ENCODE measurements at regions not wholly inside any gene's neighbourhood (a gene's known extent, or its start where the extent isn't known, plus 50 kb on each side); places are given as distances from the start of the nearest gene placed in this dataset.

DNA sequence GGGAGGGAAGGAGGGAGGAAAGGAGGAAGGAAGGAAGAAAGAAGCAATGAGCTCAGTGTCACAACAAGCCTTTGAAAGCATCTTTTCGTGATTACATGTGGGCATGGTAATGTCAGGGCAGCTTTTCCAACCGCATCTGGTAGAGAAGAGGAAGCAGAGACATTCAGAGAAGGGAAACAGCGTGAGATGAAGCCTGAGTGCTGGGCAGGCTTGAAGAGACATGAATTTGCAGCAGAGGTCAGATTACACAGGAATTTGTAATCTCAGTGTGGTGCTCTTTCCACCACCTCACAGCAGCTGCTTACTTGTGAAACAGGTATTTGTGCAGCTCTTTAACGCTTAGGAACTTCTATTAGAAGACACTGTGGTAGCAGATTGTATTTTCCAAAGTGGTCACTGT, 289.5 kb upstream of the C11orf87 start:
- TF ChIP-seq, protein P1, sequence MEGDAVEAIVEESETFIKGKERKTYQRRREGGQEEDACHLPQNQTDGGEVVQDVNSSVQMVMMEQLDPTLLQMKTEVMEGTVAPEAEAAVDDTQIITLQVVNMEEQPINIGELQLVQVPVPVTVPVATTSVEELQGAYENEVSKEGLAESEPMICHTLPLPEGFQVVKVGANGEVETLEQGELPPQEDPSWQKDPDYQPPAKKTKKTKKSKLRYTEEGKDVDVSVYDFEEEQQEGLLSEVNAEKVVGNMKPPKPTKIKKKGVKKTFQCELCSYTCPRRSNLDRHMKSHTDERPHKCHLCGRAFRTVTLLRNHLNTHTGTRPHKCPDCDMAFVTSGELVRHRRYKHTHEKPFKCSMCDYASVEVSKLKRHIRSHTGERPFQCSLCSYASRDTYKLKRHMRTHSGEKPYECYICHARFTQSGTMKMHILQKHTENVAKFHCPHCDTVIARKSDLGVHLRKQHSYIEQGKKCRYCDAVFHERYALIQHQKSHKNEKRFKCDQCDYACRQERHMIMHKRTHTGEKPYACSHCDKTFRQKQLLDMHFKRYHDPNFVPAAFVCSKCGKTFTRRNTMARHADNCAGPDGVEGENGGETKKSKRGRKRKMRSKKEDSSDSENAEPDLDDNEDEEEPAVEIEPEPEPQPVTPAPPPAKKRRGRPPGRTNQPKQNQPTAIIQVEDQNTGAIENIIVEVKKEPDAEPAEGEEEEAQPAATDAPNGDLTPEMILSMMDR (IDR thresholded peaks at IDR 0.05) = no peak
- ATAC-seq = no peak
- intact Hi-C loops (cut with DNase I) = no loop called here

GRCh38 chr11:109133159-109133558, 288.8 kb upstream of the C11orf87 start:
- Histone ChIP-seq H3K4me1 (no peaks in the 10 kb centered on the region), H3K27me3 (ENCODE audit: low read depth) (no peaks in the 10 kb centered on the region), H3K4me3 (no peak overlapping the region), H3K36me3 (no peaks in the 10 kb centered on the region), H3K9me3 (no peaks in the 10 kb centered on the region), H3K27ac (no peak overlapping the region)
- TF ChIP-seq, protein P1 (IDR thresholded peaks at IDR 0.05) = no peak
- intact Hi-C loops (cut with DNase I) = no loop called here
- DNase-seq (no peak), ATAC-seq (no peak)

More for the DNA sequence above, 289.5 kb upstream of the C11orf87 start:
- Histone ChIP-seq H3K9me3 (no peaks in the 10 kb centered on the region), H3K27me3 (ENCODE audit: low read depth) (no peaks in the 10 kb centered on the region), H3K4me3 (no peak overlapping the region), H3K4me1 (no peaks in the 10 kb centered on the region), H3K27ac (no peak overlapping the region), H3K36me3 (no peaks in the 10 kb centered on the region)
- DNase-seq = no peak

DNA sequence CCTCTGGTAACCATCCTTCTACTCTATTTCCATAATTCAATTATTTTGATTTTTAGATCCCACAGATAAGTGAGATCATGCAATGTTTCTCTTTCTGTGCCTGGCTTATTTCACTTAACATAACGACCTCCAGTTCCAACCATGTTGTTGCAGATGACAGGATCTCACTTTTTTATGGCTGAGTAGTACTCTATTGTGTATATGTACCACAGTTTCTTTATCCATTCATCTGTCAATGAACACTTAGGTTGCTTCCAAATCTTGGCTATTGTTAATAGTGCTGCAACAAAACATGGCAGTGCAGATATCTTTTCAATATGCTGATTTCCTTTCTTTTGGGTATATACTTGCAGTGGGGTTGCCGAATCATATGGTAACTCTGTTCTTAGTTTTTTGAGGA, 286.4 kb upstream of the C11orf87 start:
- no peak overlapping the region for H3K27ac ChIP-seq
- no peak for ATAC-seq
- H3K4me3 ChIP-seq = no peak overlapping the region

GRCh38 chr11:109138196-109138595, 283.8 kb upstream of the C11orf87 start:
- Histone ChIP-seq H3K4me3 (no peak overlapping the region), H3K36me3 (no peaks in the 10 kb centered on the region), H3K4me1 (no peaks in the 10 kb centered on the region), H3K27ac (no peak overlapping the region), H3K9me3 (no peaks in the 10 kb centered on the region), H3K27me3 (ENCODE audit: low read depth) (no peaks in the 10 kb centered on the region)
- TF ChIP-seq, protein P1 (IDR thresholded peaks at IDR 0.05) = no peak
- DNase-seq = no peak
- intact Hi-C loops (cut with DNase I) = no loop called here
- ATAC-seq = no peak

More for the DNA sequence above, 286.4 kb upstream of the C11orf87 start:
- no peaks in the 10 kb centered on the region for H3K36me3 ChIP-seq
- intact Hi-C loops (cut with DNase I) = no loop called here
- DNase-seq = no peak
- TF ChIP-seq, protein P1 (IDR thresholded peaks at IDR 0.05) = no peak
- no peaks in the 10 kb centered on the region for H3K9me3 ChIP-seq
- no peaks in the 10 kb centered on the region for H3K27me3 ChIP-seq (ENCODE audit: low read depth)
- no peaks in the 10 kb centered on the region for H3K4me1 ChIP-seq

GRCh38 chr11:109140426-109140825, 281.6 kb upstream of the C11orf87 start:
- TF ChIP-seq, protein P1 (IDR thresholded peaks at IDR 0.05) = no peak
- ATAC-seq (no peak), DNase-seq (no peak)
- intact Hi-C loops (cut with DNase I) = no loop called here
- Histone ChIP-seq H3K27ac (no peak overlapping the region), H3K36me3 (no peaks in the 10 kb centered on the region), H3K4me3 (no peak overlapping the region), H3K9me3 (no peaks in the 10 kb centered on the region), H3K4me1 (no peaks in the 10 kb centered on the region), H3K27me3 (ENCODE audit: low read depth) (no peaks in the 10 kb centered on the region)

All from lower lobe of right lung (tissue), 2 donors.